ENCODE measurements at regions not wholly inside any gene's neighbourhood (a gene's known extent, or its start where the extent isn't known, plus 50 kb on each side); places are given as distances from the start of the nearest gene placed in this dataset.

- Histone ChIP-seq H3K36me3 (ENCODE audit: control insufficient read depth in 2 of 2, extremely low read depth in 1 of 2, insufficient read depth in 2 of 2, low read length in 2 of 2) (no peaks in the 10 kb centered on the region), H3K9me1 (ENCODE audit: control insufficient read depth, extremely low read depth, insufficient read depth, low read length) (no peaks in the 10 kb centered on the region), H4K20me1 (ENCODE audit: control insufficient read depth, extremely low read depth, insufficient read depth, low read length) (no peaks in the 10 kb centered on the region), H3K4me3 (ENCODE audit: control insufficient read depth in 2 of 3, extremely low read depth in 1 of 3, insufficient read depth in 2 of 3, low read depth in 1 of 3, low read length in 3 of 3) (no peak overlapping the region), H3K9me3 (ENCODE audit: control insufficient read depth, low read depth, low read length) (no peaks in the 10 kb centered on the region), H3K27ac (ENCODE audit: control insufficient read depth, insufficient read depth, low read length) (no peak overlapping the region), H3K9ac (ENCODE audit: control insufficient read depth, extremely low read depth, insufficient read depth, low read length) (no peak overlapping the region), H3K27me3 (ENCODE audit: control insufficient read depth, extremely low read depth, insufficient read depth, low read length) (no peaks in the 10 kb centered on the region), H3K79me2 (ENCODE audit: control insufficient read depth, insufficient read depth, low read length) (no peaks in the 10 kb centered on the region), H2AFZ (ENCODE audit: control insufficient read depth, low read length) (no peak overlapping the region), H3K4me1 (ENCODE audit: control insufficient read depth, extremely low read depth, insufficient read depth, low read length) (no peaks in the 10 kb centered on the region), H3K4me2 (ENCODE audit: control insufficient read depth, extremely low read depth, insufficient read depth, low read depth, low read length) (no peak overlapping the region)
- no peak for FAIRE-seq
- TF ChIP-seq EZH2 (IDR thresholded peaks at IDR 0.05; ENCODE audit: low read length) (no peak), CTCF (optimal IDR thresholded peaks at IDR 0.05 in 1 of 3, IDR thresholded peaks at IDR 0.05 in 1 of 3, conservative IDR thresholded peaks at IDR 0.05 in 1 of 3; ENCODE audit: extremely low read depth in 1 of 3, insufficient read depth in 2 of 3, low read length in 3 of 3) (no peak)
- no peak for DNase-seq (ENCODE audit: low read depth, low spot score)
- dilution Hi-C loops (cut with MboI; ENCODE audit: extremely low pct_ligation_motif_present, low sequenced_read_pairs), result no loop called here
Measured at GRCh38 chr10:9848981-9849380, 1168.7 kb upstream of the CELF2 start.

GRCh38 chr10:9850415-9850814 lies 1167.3 kb upstream of the CELF2 start:
- Histone ChIP-seq H3K4me3 (ENCODE audit: control insufficient read depth in 2 of 3, extremely low read depth in 1 of 3, insufficient read depth in 2 of 3, low read depth in 1 of 3, low read length in 3 of 3) (no peak overlapping the region), H3K9me3 (ENCODE audit: control insufficient read depth, low read depth, low read length) (no peaks in the 10 kb centered on the region), H2AFZ (ENCODE audit: control insufficient read depth, low read length) (no peak overlapping the region)

More at GRCh38 chr10:9850415-9850814, 1167.3 kb upstream of the CELF2 start:
- dilution Hi-C loops (cut with MboI; ENCODE audit: extremely low pct_ligation_motif_present, low sequenced_read_pairs), result no loop called here
- Histone ChIP-seq H3K27me3 (ENCODE audit: control insufficient read depth, extremely low read depth, insufficient read depth, low read length) (no peaks in the 10 kb centered on the region), H4K20me1 (ENCODE audit: control insufficient read depth, extremely low read depth, insufficient read depth, low read length) (no peaks in the 10 kb centered on the region), H3K79me2 (ENCODE audit: control insufficient read depth, insufficient read depth, low read length) (no peaks in the 10 kb centered on the region), H3K36me3 (ENCODE audit: control insufficient read depth in 2 of 2, extremely low read depth in 1 of 2, insufficient read depth in 2 of 2, low read length in 2 of 2) (no peaks in the 10 kb centered on the region), H3K4me2 (ENCODE audit: control insufficient read depth, extremely low read depth, insufficient read depth, low read depth, low read length) (no peak overlapping the region), H3K9me1 (ENCODE audit: control insufficient read depth, extremely low read depth, insufficient read depth, low read length) (no peaks in the 10 kb centered on the region), H3K27ac (ENCODE audit: control insufficient read depth, insufficient read depth, low read length) (no peak overlapping the region), H3K4me1 (ENCODE audit: control insufficient read depth, extremely low read depth, insufficient read depth, low read length) (no peaks in the 10 kb centered on the region), H3K9ac (ENCODE audit: control insufficient read depth, extremely low read depth, insufficient read depth, low read length) (no peak overlapping the region)
- DNase-seq (ENCODE audit: low read depth, low spot score), result no peak
- no peak for FAIRE-seq
- no peak for TF ChIP-seq CTCF (optimal IDR thresholded peaks at IDR 0.05 in 1 of 3, IDR thresholded peaks at IDR 0.05 in 1 of 3, conservative IDR thresholded peaks at IDR 0.05 in 1 of 3; ENCODE audit: extremely low read depth in 1 of 3, insufficient read depth in 2 of 3, low read length in 3 of 3)
- no peak for TF ChIP-seq EZH2 (IDR thresholded peaks at IDR 0.05; ENCODE audit: low read length)
